ENCODE measurements at regions not wholly inside any gene's neighbourhood (a gene's known extent, or its start where the extent isn't known, plus 50 kb on each side); places are given as distances from the start of the nearest gene placed in this dataset.

GRCh38 chr5:171692936-171693335 lies 92.7 kb upstream of the SMIM23 start:
- H3K9me3 ChIP-seq (ENCODE audit: low read length), result no peaks in the 10 kb centered on the region
- BruUV-seq (replicated peaks), result no TSS peak
- H3K27ac ChIP-seq (ENCODE audit: low read depth, low read length, poor library complexity, severe bottlenecking), result no peak overlapping the region
- ChIA-PET POLR2A (no interaction called here), CTCF (ENCODE audit: unreplicated experiment) (no interaction called here)
- no peak for DNase-seq (ENCODE audit: low spot score)
- H3K9me2 ChIP-seq (ENCODE audit: insufficient read depth, low read length), result no peaks in the 10 kb centered on the region
- no peaks in the 10 kb centered on the region for H3K36me3 ChIP-seq (ENCODE audit: insufficient read depth, low read length)
- H3K79me2 ChIP-seq (ENCODE audit: insufficient read depth, low read depth, low read length), result no peaks in the 10 kb centered on the region
- H3K4me2 ChIP-seq (ENCODE audit: low read length), result no peak overlapping the region
- H4K20me1 ChIP-seq (ENCODE audit: insufficient read depth, low read length), result no peaks in the 10 kb centered on the region
- no peaks in the 10 kb centered on the region for H3K4me1 ChIP-seq (ENCODE audit: insufficient read depth, low read length, poor library complexity, severe bottlenecking)
- intact Hi-C loops (cut with micrococcal nuclease; ENCODE audit: unreplicated experiment), result no loop called here
- no peak for TF ChIP-seq EZH2phosphoT487 (IDR thresholded peaks at IDR 0.05; ENCODE audit: borderline replicate concordance, low read depth, low read length)
- no peak for TF ChIP-seq CTCF (conservative IDR thresholded peaks at IDR 0.05; ENCODE audit: low read length)
- no peak overlapping the region for H2AFZ ChIP-seq (ENCODE audit: low read length)
- no peak overlapping the region for H3K4me3 ChIP-seq (ENCODE audit: low read depth, low read length, poor library complexity, severe bottlenecking)

DNA sequence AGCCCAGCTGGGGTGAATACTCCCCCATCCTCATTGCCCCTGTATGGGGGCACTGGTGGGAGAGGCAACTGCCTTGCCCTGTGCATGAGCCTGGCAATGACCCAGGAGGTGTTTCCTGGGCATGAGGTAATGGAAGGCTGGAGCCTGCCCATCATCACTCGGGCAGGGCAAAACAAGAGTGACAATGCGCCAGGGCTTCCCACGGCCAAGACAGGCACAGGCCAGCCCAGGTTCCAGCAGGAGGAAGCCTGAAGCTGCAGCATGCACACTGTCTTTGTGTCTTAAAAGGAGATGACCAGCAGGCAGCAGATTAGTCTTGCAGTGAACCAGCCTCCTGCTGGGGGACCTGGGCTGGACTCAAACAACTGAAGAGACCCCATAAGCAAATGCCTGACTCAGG lies 92.2 kb upstream of the SMIM23 start:
- TF ChIP-seq CTCF (conservative IDR thresholded peaks at IDR 0.05; ENCODE audit: low read length) (no peak), EZH2phosphoT487 (IDR thresholded peaks at IDR 0.05; ENCODE audit: borderline replicate concordance, low read depth, low read length) (no peak)
- no peaks in the 10 kb centered on the region for H3K79me2 ChIP-seq (ENCODE audit: insufficient read depth, low read depth, low read length)
- H2AFZ ChIP-seq (ENCODE audit: low read length), result no peak overlapping the region
- H3K4me1 ChIP-seq (ENCODE audit: insufficient read depth, low read length, poor library complexity, severe bottlenecking), result peaks cover 2% of the 10 kb centered on the region
- no peak overlapping the region for H3K27ac ChIP-seq (ENCODE audit: low read depth, low read length, poor library complexity, severe bottlenecking)
- ChIA-PET POLR2A (no interaction called here), CTCF (ENCODE audit: unreplicated experiment) (no interaction called here)
- no peak overlapping the region for H3K4me2 ChIP-seq (ENCODE audit: low read length)
- no peak overlapping the region for H3K4me3 ChIP-seq (ENCODE audit: low read depth, low read length, poor library complexity, severe bottlenecking)
- H3K9me3 ChIP-seq (ENCODE audit: low read length), result no peaks in the 10 kb centered on the region
- intact Hi-C loops (cut with micrococcal nuclease; ENCODE audit: unreplicated experiment), result no loop called here
- no peaks in the 10 kb centered on the region for H3K9me2 ChIP-seq (ENCODE audit: insufficient read depth, low read length)
- H3K36me3 ChIP-seq (ENCODE audit: insufficient read depth, low read length), result no peaks in the 10 kb centered on the region
- BruUV-seq (replicated peaks), result no TSS peak
- DNase-seq (ENCODE audit: low spot score), result no peak
- H4K20me1 ChIP-seq (ENCODE audit: insufficient read depth, low read length), result no peaks in the 10 kb centered on the region

DNA sequence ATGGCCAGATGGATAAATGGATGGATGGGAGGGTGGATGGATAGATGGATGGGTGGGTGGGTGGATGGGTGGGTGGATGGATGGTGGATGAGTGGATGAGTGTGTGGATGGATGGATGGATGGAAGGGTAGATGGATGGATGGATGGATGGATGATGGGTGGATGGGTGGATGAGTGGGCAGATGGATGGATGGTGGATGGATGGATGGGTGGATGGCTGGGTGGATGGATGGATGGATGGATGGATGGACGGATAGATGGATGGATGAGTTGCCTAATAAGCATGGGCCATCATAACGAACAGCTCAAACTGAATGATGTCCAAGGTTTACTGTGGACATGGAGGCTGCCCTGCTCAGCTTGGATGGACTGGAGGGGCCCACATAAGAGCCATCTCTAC lies 89.8 kb upstream of the SMIM23 start:
- no peaks in the 10 kb centered on the region for H3K9me3 ChIP-seq (ENCODE audit: low read length)
- H3K4me1 ChIP-seq (ENCODE audit: insufficient read depth, low read length, poor library complexity, severe bottlenecking), result peaks cover 4% of the 10 kb centered on the region
- H3K4me2 ChIP-seq (ENCODE audit: low read length), result no peak overlapping the region
- TF ChIP-seq CTCF (conservative IDR thresholded peaks at IDR 0.05; ENCODE audit: low read length) (no peak), EZH2phosphoT487 (IDR thresholded peaks at IDR 0.05; ENCODE audit: borderline replicate concordance, low read depth, low read length) (no peak)
- H3K79me2 ChIP-seq (ENCODE audit: insufficient read depth, low read depth, low read length), result no peaks in the 10 kb centered on the region
- H3K36me3 ChIP-seq (ENCODE audit: insufficient read depth, low read length), result no peaks in the 10 kb centered on the region
- ChIA-PET CTCF (ENCODE audit: unreplicated experiment) (no interaction called here), POLR2A (no interaction called here)
- H3K27ac ChIP-seq (ENCODE audit: low read depth, low read length, poor library complexity, severe bottlenecking), result no peak overlapping the region
- intact Hi-C loops (cut with micrococcal nuclease; ENCODE audit: unreplicated experiment), result no loop called here
- no peak for DNase-seq (ENCODE audit: low spot score)
- BruUV-seq (replicated peaks), result no TSS peak
- H2AFZ ChIP-seq (ENCODE audit: low read length), result no peak overlapping the region
- no peaks in the 10 kb centered on the region for H3K9me2 ChIP-seq (ENCODE audit: insufficient read depth, low read length)
- H3K4me3 ChIP-seq (ENCODE audit: low read depth, low read length, poor library complexity, severe bottlenecking), result no peak overlapping the region
- no peaks in the 10 kb centered on the region for H4K20me1 ChIP-seq (ENCODE audit: insufficient read depth, low read length)

Data from OCI-LY7 (cell line).